ENCODE measurements at regions not wholly inside any gene's neighbourhood (a gene's known extent, or its start where the extent isn't known, plus 50 kb on each side); places are given as distances from the start of the nearest gene placed in this dataset.

- no peak for TF ChIP-seq POLR2A (IDR thresholded peaks at IDR 0.05)
- TF ChIP-seq, protein P1, sequence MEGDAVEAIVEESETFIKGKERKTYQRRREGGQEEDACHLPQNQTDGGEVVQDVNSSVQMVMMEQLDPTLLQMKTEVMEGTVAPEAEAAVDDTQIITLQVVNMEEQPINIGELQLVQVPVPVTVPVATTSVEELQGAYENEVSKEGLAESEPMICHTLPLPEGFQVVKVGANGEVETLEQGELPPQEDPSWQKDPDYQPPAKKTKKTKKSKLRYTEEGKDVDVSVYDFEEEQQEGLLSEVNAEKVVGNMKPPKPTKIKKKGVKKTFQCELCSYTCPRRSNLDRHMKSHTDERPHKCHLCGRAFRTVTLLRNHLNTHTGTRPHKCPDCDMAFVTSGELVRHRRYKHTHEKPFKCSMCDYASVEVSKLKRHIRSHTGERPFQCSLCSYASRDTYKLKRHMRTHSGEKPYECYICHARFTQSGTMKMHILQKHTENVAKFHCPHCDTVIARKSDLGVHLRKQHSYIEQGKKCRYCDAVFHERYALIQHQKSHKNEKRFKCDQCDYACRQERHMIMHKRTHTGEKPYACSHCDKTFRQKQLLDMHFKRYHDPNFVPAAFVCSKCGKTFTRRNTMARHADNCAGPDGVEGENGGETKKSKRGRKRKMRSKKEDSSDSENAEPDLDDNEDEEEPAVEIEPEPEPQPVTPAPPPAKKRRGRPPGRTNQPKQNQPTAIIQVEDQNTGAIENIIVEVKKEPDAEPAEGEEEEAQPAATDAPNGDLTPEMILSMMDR (IDR thresholded peaks at IDR 0.05): no peak
- TF ChIP-seq EP300 (IDR thresholded peaks at IDR 0.05): no peak
Measured at GRCh38 chr6:128659276-128659675, 138.9 kb upstream of the PTPRK start.
